IPS-20b (cell line): ENCODE measurements at regions not wholly inside any gene's neighbourhood (a gene's known extent, or its start where the extent isn't known, plus 50 kb on each side); places are given as distances from the start of the nearest gene placed in this dataset.

Experiments
- H3K27ac ChIP-seq: one replicate; pipeline ENCODE4 v1.5.1; 2013; ENCODE audit warnings: low read length
- H3K27me3 ChIP-seq: 2 replicates; pipeline ENCODE4 v1.6.1; 2013; ENCODE audit warnings: mild to moderate bottlenecking, low read length, inconsistent platforms; ENCODE audit not compliant: insufficient read depth
- H3K36me3 ChIP-seq: 2 replicates; pipeline ENCODE4 v1.6.1; 2013; ENCODE audit warnings: low read depth, mild to moderate bottlenecking, inconsistent platforms, low read length, moderate library complexity; ENCODE audit not compliant: insufficient read depth
- H3K4me1 ChIP-seq: 2 replicates; pipeline ENCODE4 v1.6.1; 2013; ENCODE audit warnings: mild to moderate bottlenecking, control low read depth, inconsistent platforms, low read length, moderate library complexity; ENCODE audit not compliant: insufficient read depth
- H3K4me3 ChIP-seq: 2 replicates; pipeline ENCODE4 v1.5.1; 2013; ENCODE audit warnings: mild to moderate bottlenecking, low read length, inconsistent platforms
- H3K9ac ChIP-seq: 2 replicates; pipeline ENCODE4 v1.6.1; 2013; ENCODE audit warnings: low read depth, mild to moderate bottlenecking, inconsistent platforms, low read length, moderate library complexity
- H3K9me3 ChIP-seq: 2 replicates; pipeline ENCODE4 v1.6.1; 2013; ENCODE audit warnings: mild to moderate bottlenecking, low read depth, low read length, inconsistent platforms; ENCODE audit not compliant: insufficient read depth

GRCh38 chr6:137795501-137795900 is 71.6 kb upstream of the TNFAIP3 start:
- Histone ChIP-seq H3K27me3 (no peaks in the 10 kb centered on the region), H3K36me3 (no peaks in the 10 kb centered on the region), H3K4me1 (peaks cover 3% of the 10 kb centered on the region; the same call in 1 of the 2 replicates), H3K4me3 (no peak overlapping the region), H3K9ac (no peak overlapping the region), H3K9me3 (no peaks in the 10 kb centered on the region), H3K27ac (no peak overlapping the region)

- no peak overlapping the region for H3K27ac ChIP-seq
- no peak overlapping the region for H3K9ac ChIP-seq
- peaks cover 3% of the 10 kb centered on the region; the same call in 1 of the 2 replicates for H3K4me1 ChIP-seq
- H3K27me3 ChIP-seq: no peaks in the 10 kb centered on the region
- H3K36me3 ChIP-seq: no peaks in the 10 kb centered on the region
- H3K4me3 ChIP-seq: no peak overlapping the region
- no peaks in the 10 kb centered on the region for H3K9me3 ChIP-seq
Measured at GRCh38 chr6:137798261-137798660, 68.8 kb upstream of the TNFAIP3 start.

GRCh38 chr6:137798846-137799245 is 68.2 kb upstream of the TNFAIP3 start:
- Histone ChIP-seq H3K36me3 (no peaks in the 10 kb centered on the region), H3K4me1 (peaks cover 3% of the 10 kb centered on the region; the same call in 1 of the 2 replicates), H3K9ac (no peak overlapping the region), H3K27me3 (no peaks in the 10 kb centered on the region), H3K27ac (no peak overlapping the region), H3K4me3 (no peak overlapping the region), H3K9me3 (no peaks in the 10 kb centered on the region)

GRCh38 chr6:137799950-137800568 is 67.0 kb upstream of the TNFAIP3 start:
- Histone ChIP-seq H3K27ac (no peak overlapping the region), H3K9ac (no peak overlapping the region), H3K4me1 (no peaks in the 10 kb centered on the region; the same call in 1 of the 2 replicates), H3K27me3 (no peaks in the 10 kb centered on the region), H3K4me3 (no peak overlapping the region), H3K9me3 (no peaks in the 10 kb centered on the region), H3K36me3 (no peaks in the 10 kb centered on the region)

GRCh38 chr6:137800762-137801161 is 66.3 kb upstream of the TNFAIP3 start:
- H3K27ac ChIP-seq: no peak overlapping the region
- no peak overlapping the region for H3K4me3 ChIP-seq
- no peaks in the 10 kb centered on the region for H3K36me3 ChIP-seq
- H3K27me3 ChIP-seq: no peaks in the 10 kb centered on the region
- no peaks in the 10 kb centered on the region for H3K4me1 ChIP-seq
- no peak overlapping the region for H3K9ac ChIP-seq
- H3K9me3 ChIP-seq: no peaks in the 10 kb centered on the region

GRCh38 chr6:137801352-137802114 is 65.5 kb upstream of the TNFAIP3 start:
- H3K9ac ChIP-seq: no peak overlapping the region
- no peaks in the 10 kb centered on the region for H3K36me3 ChIP-seq
- no peak overlapping the region for H3K4me3 ChIP-seq
- H3K27ac ChIP-seq: no peak overlapping the region
- no peaks in the 10 kb centered on the region for H3K27me3 ChIP-seq
- no peaks in the 10 kb centered on the region for H3K4me1 ChIP-seq
- H3K9me3 ChIP-seq: no peaks in the 10 kb centered on the region

- Histone ChIP-seq H3K36me3 (no peaks in the 10 kb centered on the region), H3K4me1 (no peaks in the 10 kb centered on the region), H3K27ac (no peak overlapping the region), H3K27me3 (no peaks in the 10 kb centered on the region), H3K9me3 (no peaks in the 10 kb centered on the region), H3K4me3 (no peak overlapping the region), H3K9ac (no peak overlapping the region)
Measured at GRCh38 chr6:137802408-137803182, 64.5 kb upstream of the TNFAIP3 start.

GRCh38 chr6:137804637-137805036 is 62.4 kb upstream of the TNFAIP3 start:
- Histone ChIP-seq H3K4me3 (no peak overlapping the region), H3K27ac (no peak overlapping the region), H3K27me3 (no peaks in the 10 kb centered on the region), H3K36me3 (no peaks in the 10 kb centered on the region), H3K9ac (no peak overlapping the region), H3K4me1 (no peaks in the 10 kb centered on the region), H3K9me3 (no peaks in the 10 kb centered on the region)

GRCh38 chr6:137805622-137806021 is 61.4 kb upstream of the TNFAIP3 start:
- H3K36me3 ChIP-seq: no peaks in the 10 kb centered on the region
- H3K4me3 ChIP-seq: no peak overlapping the region
- H3K9ac ChIP-seq: no peak overlapping the region
- H3K27ac ChIP-seq: no peak overlapping the region
- no peaks in the 10 kb centered on the region for H3K4me1 ChIP-seq
- no peaks in the 10 kb centered on the region for H3K27me3 ChIP-seq
- H3K9me3 ChIP-seq: no peaks in the 10 kb centered on the region

- Histone ChIP-seq H3K27ac (no peak overlapping the region), H3K36me3 (no peaks in the 10 kb centered on the region), H3K4me1 (no peaks in the 10 kb centered on the region), H3K4me3 (no peak overlapping the region), H3K9ac (no peak overlapping the region), H3K27me3 (no peaks in the 10 kb centered on the region), H3K9me3 (no peaks in the 10 kb centered on the region)
Measured at GRCh38 chr6:137806914-137807682, 60.0 kb upstream of the TNFAIP3 start.

- Histone ChIP-seq H3K27me3 (no peaks in the 10 kb centered on the region), H3K27ac (no peak overlapping the region), H3K9ac (no peak overlapping the region), H3K4me1 (no peaks in the 10 kb centered on the region), H3K9me3 (no peaks in the 10 kb centered on the region), H3K36me3 (no peaks in the 10 kb centered on the region), H3K4me3 (no peak overlapping the region)
Measured at GRCh38 chr6:137808191-137808590, 58.9 kb upstream of the TNFAIP3 start.
